ENCODE measurements at regions not wholly inside any gene's neighbourhood (a gene's known extent, or its start where the extent isn't known, plus 50 kb on each side); places are given as distances from the start of the nearest gene placed in this dataset.

- no peak for TF ChIP-seq ZNF785 (CRISPR knock-in tag; IDR thresholded peaks at IDR 0.05)
- TF ChIP-seq ZNF75A (CRISPR knock-in tag; IDR thresholded peaks at IDR 0.05), result no peak
- no peak for TF ChIP-seq CTCF (IDR thresholded peaks at IDR 0.05 in 2 of 3, conservative IDR thresholded peaks at IDR 0.05 in 1 of 3; ENCODE audit: insufficient read depth in 2 of 3, low read depth in 1 of 3, low read length in 3 of 3)
- no peak for TF ChIP-seq FOXM1 (IDR thresholded peaks at IDR 0.05; ENCODE audit: low read depth)
- TF ChIP-seq FOXM1 (CRISPR knock-in tag; IDR thresholded peaks at IDR 0.05; ENCODE audit: low read depth), result no peak
- no peak for TF ChIP-seq DEAF1 (CRISPR knock-in tag; IDR thresholded peaks at IDR 0.05)
- TF ChIP-seq CCNT2 (IDR thresholded peaks at IDR 0.05; ENCODE audit: borderline replicate concordance, extremely low read depth, insufficient read length, low read depth, low read length), result no peak
- TF ChIP-seq GATA2 (CRISPR knock-in tag; IDR thresholded peaks at IDR 0.05), result no peak
- TF ChIP-seq CHD1 (IDR thresholded peaks at IDR 0.05; ENCODE audit: low read length), result no peak
- TF ChIP-seq ZBTB49 (CRISPR knock-in tag; IDR thresholded peaks at IDR 0.05; ENCODE audit: borderline replicate concordance), result no peak
- no peak for TF ChIP-seq PTBP1 (IDR thresholded peaks at IDR 0.05; ENCODE audit: low read depth, low read length)
- TF ChIP-seq, protein P1, sequence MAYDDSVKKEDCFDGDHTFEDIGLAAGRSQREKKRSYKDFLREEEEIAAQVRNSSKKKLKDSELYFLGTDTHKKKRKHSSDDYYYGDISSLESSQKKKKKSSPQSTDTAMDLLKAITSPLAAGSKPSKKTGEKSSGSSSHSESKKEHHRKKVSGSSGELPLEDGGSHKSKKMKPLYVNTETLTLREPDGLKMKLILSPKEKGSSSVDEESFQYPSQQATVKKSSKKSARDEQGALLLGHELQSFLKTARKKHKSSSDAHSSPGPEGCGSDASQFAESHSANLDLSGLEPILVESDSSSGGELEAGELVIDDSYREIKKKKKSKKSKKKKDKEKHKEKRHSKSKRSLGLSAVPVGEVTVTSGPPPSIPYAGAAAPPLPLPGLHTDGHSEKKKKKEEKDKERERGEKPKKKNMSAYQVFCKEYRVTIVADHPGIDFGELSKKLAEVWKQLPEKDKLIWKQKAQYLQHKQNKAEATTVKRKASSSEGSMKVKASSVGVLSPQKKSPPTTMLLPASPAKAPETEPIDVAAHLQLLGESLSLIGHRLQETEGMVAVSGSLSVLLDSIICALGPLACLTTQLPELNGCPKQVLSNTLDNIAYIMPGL (CRISPR knock-in tag; IDR thresholded peaks at IDR 0.05), result no peak
- no peak for TF ChIP-seq TCF7L2 (IDR thresholded peaks at IDR 0.05; ENCODE audit: low read depth, low read length)
- TF ChIP-seq, protein P2, sequence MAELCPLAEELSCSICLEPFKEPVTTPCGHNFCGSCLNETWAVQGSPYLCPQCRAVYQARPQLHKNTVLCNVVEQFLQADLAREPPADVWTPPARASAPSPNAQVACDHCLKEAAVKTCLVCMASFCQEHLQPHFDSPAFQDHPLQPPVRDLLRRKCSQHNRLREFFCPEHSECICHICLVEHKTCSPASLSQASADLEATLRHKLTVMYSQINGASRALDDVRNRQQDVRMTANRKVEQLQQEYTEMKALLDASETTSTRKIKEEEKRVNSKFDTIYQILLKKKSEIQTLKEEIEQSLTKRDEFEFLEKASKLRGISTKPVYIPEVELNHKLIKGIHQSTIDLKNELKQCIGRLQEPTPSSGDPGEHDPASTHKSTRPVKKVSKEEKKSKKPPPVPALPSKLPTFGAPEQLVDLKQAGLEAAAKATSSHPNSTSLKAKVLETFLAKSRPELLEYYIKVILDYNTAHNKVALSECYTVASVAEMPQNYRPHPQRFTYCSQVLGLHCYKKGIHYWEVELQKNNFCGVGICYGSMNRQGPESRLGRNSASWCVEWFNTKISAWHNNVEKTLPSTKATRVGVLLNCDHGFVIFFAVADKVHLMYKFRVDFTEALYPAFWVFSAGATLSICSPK (IDR thresholded peaks at IDR 0.05; ENCODE audit: borderline replicate concordance), result no peak
Observed at GRCh38 chr1:164188497-164188896, 370.5 kb upstream of the PBX1 start.

All from K562 (cell line).